Right lung (tissue), 2 donors: ENCODE measurements at regions not wholly inside any gene's neighbourhood (a gene's known extent, or its start where the extent isn't known, plus 50 kb on each side); places are given as distances from the start of the nearest gene placed in this dataset.
"Not testable (repeated sequence)": the region's sequence is repeated elsewhere in the genome, so short reads cannot be mapped to it uniquely, and the experiment has no call there.

Experiments
- DNase-seq, 2 donors: peaks; one replicate each; pipeline ENCODE4 v3.0.0-alpha.2; 2013

GRCh38 chr1:186775881-186776560 is 52.7 kb upstream of the PLA2G4A start:
- DNase-seq, result no peak

- DNase-seq, result peak; percentile 38 to 59
Measured at GRCh38 chr1:186775036-186775435, 53.7 kb upstream of the PLA2G4A start.

GRCh38 chr1:186772228-186772627 is 56.5 kb upstream of the PLA2G4A start:
- no peak for DNase-seq

- DNase-seq, result no peak
Measured at GRCh38 chr1:186770421-186770820, 58.3 kb upstream of the PLA2G4A start.

- DNase-seq, result no peak
Measured at GRCh38 chr1:186768906-186769305, 59.8 kb upstream of the PLA2G4A start.

GRCh38 chr1:186765446-186765845 is 63.3 kb upstream of the PLA2G4A start:
- no peak for DNase-seq

- DNase-seq, result no peak
Measured at GRCh38 chr1:186763107-186763506, 65.6 kb upstream of the PLA2G4A start.

GRCh38 chr1:186762653-186763052 is 66.1 kb upstream of the PLA2G4A start:
- DNase-seq, result no peak

- no peak for DNase-seq
Measured at GRCh38 chr1:186761358-186761757, 67.4 kb upstream of the PLA2G4A start.

GRCh38 chr1:186760446-186760845 is 68.3 kb upstream of the PLA2G4A start:
- no peak for DNase-seq

- not testable (repeated sequence) for DNase-seq
Measured at GRCh38 chr1:186758896-186759606, 69.7 kb upstream of the PLA2G4A start.

- DNase-seq, result no peak
Measured at GRCh38 chr1:186757851-186758250, 70.9 kb upstream of the PLA2G4A start.

GRCh38 chr1:186754542-186755145 is 74.1 kb upstream of the PLA2G4A start:
- DNase-seq, result no peak

- no peak for DNase-seq
Measured at GRCh38 chr1:186753241-186753640, 73.0 kb upstream of the PTGS2 start.

- no peak for DNase-seq
Measured at GRCh38 chr1:186750257-186750656, 70.0 kb upstream of the PTGS2 start.

GRCh38 chr1:186749820-186750219 is 69.6 kb upstream of the PTGS2 start:
- no peak for DNase-seq

GRCh38 chr1:186747661-186748060 is 67.4 kb upstream of the PTGS2 start:
- DNase-seq, result no peak

- DNase-seq, result no peak
Measured at GRCh38 chr1:186745531-186746146, 65.4 kb upstream of the PTGS2 start.

GRCh38 chr1:186741640-186742039 is 61.4 kb upstream of the PTGS2 start:
- no peak for DNase-seq

GRCh38 chr1:186740324-186740723 is 60.1 kb upstream of the PTGS2 start:
- no peak for DNase-seq

- no peak for DNase-seq
Measured at GRCh38 chr1:186739515-186739914, 59.3 kb upstream of the PTGS2 start.

GRCh38 chr1:186738926-186739325 is 58.7 kb upstream of the PTGS2 start:
- DNase-seq, result no peak
